Stimulated activated naive B cell treated with anti-CD40 and anti-IgM and Interleukin-4, amounts not matched to agents 10 μg/mL and 1 μg/mL and 100 μg/mL, for 72 hours (primary cell): ENCODE measurements at regions not wholly inside any gene's neighbourhood (a gene's known extent, or its start where the extent isn't known, plus 50 kb on each side); places are given as distances from the start of the nearest gene placed in this dataset.
"Not testable (repeated sequence)": the region's sequence is repeated elsewhere in the genome, so short reads cannot be mapped to it uniquely, and the experiment has no call there.

Source experiments
- ATAC-seq, 2 donors: fragments of 150-1000 bp; cut with Tn5 transposase; replicated peaks; 2 replicates each; pipeline ENCODE4 v1.10.0; 2021; ENCODE audit warnings: moderate library complexity in 1 of 2
- DNase-seq: peaks from one replicate; pipeline ENCODE4 v3.0.0; 2021
- H3K27ac Mint-ChIP-seq: one replicate; pipeline ENCODE4 v1.8.0; 2022; ENCODE audit warnings: mild to moderate bottlenecking, mixed read lengths
- H3K27me3 Mint-ChIP-seq, 2 donors: one replicate each; pipeline ENCODE4 v1.8.0; 2022; ENCODE audit warnings: mixed read lengths in 2 of 2
- H3K36me3 Mint-ChIP-seq, 2 donors: one replicate each; pipeline ENCODE4 v1.8.0; 2022; ENCODE audit warnings: mixed read lengths in 2 of 2, mild to moderate bottlenecking in 1 of 2
- H3K4me1 Mint-ChIP-seq, 2 donors: one replicate each; pipeline ENCODE4 v1.8.0; 2022; ENCODE audit warnings: mixed read lengths in 2 of 2, mild to moderate bottlenecking in 1 of 2
- H3K4me3 Mint-ChIP-seq, 2 donors: one replicate each; pipeline ENCODE4 v1.8.0; 2022; ENCODE audit warnings: mild to moderate bottlenecking in 2 of 2, mixed read lengths in 2 of 2, moderate library complexity in 1 of 2
- H3K9me3 Mint-ChIP-seq, 2 donors: one replicate each; pipeline ENCODE4 v1.8.0; 2022; ENCODE audit warnings: mixed read lengths in 2 of 2, mild to moderate bottlenecking in 1 of 2

DNA sequence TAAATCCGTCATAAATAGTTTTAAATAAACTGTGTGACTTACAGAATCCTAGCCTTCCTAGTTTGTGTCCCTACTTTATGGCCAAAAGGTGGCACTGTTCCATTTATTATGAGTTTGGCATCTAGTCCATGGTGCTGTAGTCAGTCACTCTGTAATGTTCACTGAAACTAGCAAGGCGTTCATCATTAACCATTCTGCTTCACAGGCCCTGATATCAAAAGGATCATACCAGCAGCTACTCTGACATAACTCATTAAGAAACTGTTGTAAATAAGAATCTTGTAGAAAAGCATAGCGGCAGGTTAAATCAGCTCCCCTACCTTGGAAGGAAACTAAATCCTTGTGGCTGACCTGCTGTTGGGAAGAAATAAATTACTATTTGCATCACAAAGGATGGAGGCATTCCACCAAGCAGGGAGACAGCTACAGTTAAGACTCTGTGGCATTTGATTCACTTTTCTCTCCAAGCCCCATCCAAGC is 919.6 kb upstream of the DIAPH2 start:
- H3K27me3 Mint-ChIP-seq = no peaks in the 10 kb centered on the region

DNA sequence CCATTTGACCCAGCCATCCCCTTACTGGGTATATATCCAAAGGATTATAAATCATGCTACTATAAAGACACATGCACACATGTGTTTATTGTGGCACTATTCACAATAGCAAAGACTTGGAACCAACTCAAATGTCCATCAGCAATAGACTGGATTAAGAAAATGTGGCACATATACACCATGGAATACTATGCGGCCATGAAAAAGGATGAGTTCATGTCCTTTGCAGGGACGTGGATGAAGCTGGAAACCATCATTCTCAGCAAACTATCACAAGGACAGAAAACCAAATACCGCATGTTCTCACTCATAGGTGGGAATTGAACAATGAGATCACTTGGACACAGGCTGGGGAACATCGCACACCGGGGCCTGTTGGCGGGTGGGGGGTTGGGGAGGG is 913.4 kb upstream of the DIAPH2 start:
- not testable (repeated sequence) for H3K4me1 Mint-ChIP-seq, ATAC-seq, H3K27me3 Mint-ChIP-seq, H3K4me3 Mint-ChIP-seq, H3K27ac Mint-ChIP-seq, H3K36me3 Mint-ChIP-seq, DNase-seq, H3K9me3 Mint-ChIP-seq

More for the DNA sequence above, 919.6 kb upstream of the DIAPH2 start:
- Mint-ChIP-seq H3K4me1 (no peaks in the 10 kb centered on the region), H3K9me3 (peaks cover 0 to 2% of the 10 kb centered on the region in 2 donors), H3K4me3 (no peak overlapping the region), H3K36me3 (no peaks in the 10 kb centered on the region), H3K27ac (no peak overlapping the region)
- ATAC-seq = peak in 1 of 2 donors; percentile 57
- no peak for DNase-seq

DNA sequence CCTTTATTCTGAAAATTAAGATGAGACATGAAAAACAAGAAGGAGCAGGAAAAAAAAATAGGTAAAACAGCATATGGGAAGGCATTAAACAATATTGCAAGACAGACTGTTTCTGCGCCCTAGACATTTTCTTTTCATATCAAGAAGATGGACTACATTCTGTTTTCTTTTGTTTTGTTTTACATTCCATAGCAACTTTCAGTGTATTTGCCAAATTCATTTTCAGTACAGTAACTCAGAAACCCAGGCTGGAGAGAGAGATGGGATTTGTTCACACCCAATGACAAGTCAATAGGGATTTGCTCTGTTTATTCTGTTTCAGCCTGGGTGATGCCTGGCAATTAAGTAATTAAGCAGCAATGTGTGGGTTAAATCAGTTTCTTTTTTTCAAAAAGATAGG is 892.8 kb upstream of the DIAPH2 start:
- no peak for DNase-seq
- no peaks in the 10 kb centered on the region for H3K4me1 Mint-ChIP-seq
- H3K9me3 Mint-ChIP-seq = no peaks in the 10 kb centered on the region
- no peak overlapping the region for H3K4me3 Mint-ChIP-seq
- H3K27ac Mint-ChIP-seq = no peak overlapping the region
- no peaks in the 10 kb centered on the region for H3K27me3 Mint-ChIP-seq
- no peak for ATAC-seq
- H3K36me3 Mint-ChIP-seq = no peaks in the 10 kb centered on the region

DNA sequence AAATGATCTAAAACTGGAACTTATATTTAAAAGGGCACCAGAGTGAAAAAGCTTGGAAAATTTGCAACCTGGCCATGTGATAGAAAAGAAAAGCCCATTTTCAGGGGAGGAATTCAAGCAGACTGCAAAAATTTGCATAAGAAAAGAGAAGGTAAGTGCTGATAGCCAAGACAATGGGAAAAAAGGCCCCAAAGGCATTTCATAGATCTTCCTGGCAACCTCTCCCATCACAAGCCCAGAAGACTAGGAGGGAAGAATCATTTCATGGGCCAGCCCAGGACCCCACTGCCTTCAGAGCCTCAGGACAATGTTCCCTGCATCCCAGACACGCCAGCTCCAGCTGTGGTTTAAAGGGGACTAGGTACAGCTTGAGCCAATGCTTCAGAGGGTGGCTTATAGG is 887.3 kb upstream of the DIAPH2 start:
- H3K27me3 Mint-ChIP-seq = no peaks in the 10 kb centered on the region
- no peak overlapping the region for H3K4me3 Mint-ChIP-seq
- no peak overlapping the region for H3K27ac Mint-ChIP-seq
- no peak for DNase-seq
- H3K4me1 Mint-ChIP-seq = no peaks in the 10 kb centered on the region
- H3K36me3 Mint-ChIP-seq = no peaks in the 10 kb centered on the region
- ATAC-seq = no peak
- H3K9me3 Mint-ChIP-seq = peaks cover 0 to 1% of the 10 kb centered on the region in 2 donors

DNA sequence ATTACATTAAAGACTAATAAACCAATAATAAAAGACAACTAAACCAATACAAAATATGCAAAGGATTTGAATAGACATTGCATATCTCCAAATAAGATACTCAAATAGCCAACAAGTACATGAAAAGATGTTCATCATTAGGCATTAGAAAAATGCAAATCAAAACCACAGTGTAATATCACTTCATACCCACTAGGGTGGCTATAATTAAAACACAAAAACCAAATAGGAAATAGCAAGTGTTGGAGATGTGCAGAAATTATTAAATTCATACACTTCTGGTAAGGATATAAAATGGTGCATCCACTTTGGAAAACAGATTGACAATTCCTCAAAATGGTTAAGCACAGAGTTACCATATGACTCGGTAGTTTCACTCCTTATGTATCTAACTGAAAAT is 860.8 kb upstream of the DIAPH2 start:
- no peaks in the 10 kb centered on the region for H3K27me3 Mint-ChIP-seq
- H3K27ac Mint-ChIP-seq = no peak overlapping the region
- H3K4me3 Mint-ChIP-seq = no peak overlapping the region
- no peaks in the 10 kb centered on the region for H3K9me3 Mint-ChIP-seq
- ATAC-seq (no peak), DNase-seq (no peak)
- H3K36me3 Mint-ChIP-seq = no peaks in the 10 kb centered on the region
- H3K4me1 Mint-ChIP-seq = no peaks in the 10 kb centered on the region

DNA sequence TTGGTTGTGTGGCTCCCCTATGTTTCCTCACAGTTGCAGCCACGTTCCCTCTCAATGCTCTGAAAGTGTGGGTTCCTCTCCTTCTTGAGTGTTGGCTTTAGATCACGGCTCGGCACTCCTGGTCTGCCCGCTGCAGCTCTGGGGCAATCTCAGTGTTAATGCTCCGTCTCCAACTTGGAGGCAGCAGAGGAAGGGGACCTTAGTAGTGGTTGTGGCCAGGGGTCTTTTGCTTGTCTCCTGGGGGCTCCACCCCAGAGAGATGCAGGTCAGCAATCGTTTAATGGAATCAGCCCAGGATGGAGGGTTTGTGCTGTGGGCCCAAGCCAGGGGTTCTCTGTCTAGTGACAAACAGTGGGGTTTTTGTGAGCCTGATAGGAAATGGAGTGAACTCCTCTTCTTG is 849.4 kb upstream of the DIAPH2 start:
- no peak for ATAC-seq
- Mint-ChIP-seq H3K36me3 (no peaks in the 10 kb centered on the region), H3K4me1 (no peaks in the 10 kb centered on the region)

DNA sequence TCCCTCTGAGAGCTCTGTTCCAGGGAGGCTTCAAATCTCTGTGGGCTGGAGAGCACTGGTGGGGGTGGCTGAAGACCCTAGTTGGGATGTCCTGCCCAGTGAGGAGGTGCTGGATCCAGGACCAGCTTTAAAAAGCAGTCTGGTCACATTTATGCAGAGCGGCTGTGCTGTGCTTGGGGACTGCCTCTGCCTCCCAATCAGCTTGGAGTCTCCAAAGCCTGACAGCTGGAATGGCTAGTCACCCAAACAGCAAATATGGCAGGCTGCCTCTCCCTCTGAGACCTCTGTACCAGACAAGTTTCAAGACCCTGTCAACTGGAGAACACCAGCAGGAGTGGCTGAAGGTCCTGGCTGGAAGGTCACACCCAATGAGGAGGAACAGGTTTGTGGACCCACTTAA is 848.1 kb upstream of the DIAPH2 start:
- ATAC-seq (no peak), DNase-seq (no peak)
- Mint-ChIP-seq H3K27me3 (no peaks in the 10 kb centered on the region), H3K9me3 (peaks cover 0 to 4% of the 10 kb centered on the region in 2 donors), H3K4me1 (no peaks in the 10 kb centered on the region), H3K36me3 (no peaks in the 10 kb centered on the region), H3K27ac (no peak overlapping the region), H3K4me3 (no peak overlapping the region)

More for the DNA sequence above, 849.4 kb upstream of the DIAPH2 start:
- no peak overlapping the region for H3K4me3 Mint-ChIP-seq
- H3K9me3 Mint-ChIP-seq = peaks cover 0 to 10% of the 10 kb centered on the region in 2 donors
- H3K27ac Mint-ChIP-seq = no peak overlapping the region
- no peaks in the 10 kb centered on the region for H3K27me3 Mint-ChIP-seq
- no peak for DNase-seq

DNA sequence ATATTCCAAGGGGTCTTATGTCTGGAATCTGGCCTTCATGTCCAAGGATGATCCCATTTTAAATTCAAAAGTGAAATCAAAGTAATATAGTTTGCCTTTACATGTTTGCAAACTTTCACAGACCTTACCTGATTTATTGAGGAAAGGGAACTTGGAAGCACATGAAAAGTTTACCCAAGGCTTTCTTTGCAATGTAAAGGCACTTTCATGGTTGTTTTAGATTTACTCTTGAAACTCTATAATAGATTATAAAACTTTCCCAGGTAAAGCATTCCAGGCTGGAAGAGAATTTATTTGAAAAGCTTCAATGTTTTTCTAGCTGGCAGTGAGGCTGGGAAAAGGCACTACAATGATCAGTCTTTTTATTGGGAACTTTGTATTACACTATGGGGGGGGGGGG is 842.8 kb upstream of the DIAPH2 start:
- no peak overlapping the region for H3K27ac Mint-ChIP-seq
- no peak overlapping the region for H3K4me3 Mint-ChIP-seq
- ATAC-seq (no peak), DNase-seq (no peak)
- no peaks in the 10 kb centered on the region for H3K4me1 Mint-ChIP-seq
- H3K36me3 Mint-ChIP-seq = no peaks in the 10 kb centered on the region
- H3K27me3 Mint-ChIP-seq = no peaks in the 10 kb centered on the region
- no peaks in the 10 kb centered on the region for H3K9me3 Mint-ChIP-seq

DNA sequence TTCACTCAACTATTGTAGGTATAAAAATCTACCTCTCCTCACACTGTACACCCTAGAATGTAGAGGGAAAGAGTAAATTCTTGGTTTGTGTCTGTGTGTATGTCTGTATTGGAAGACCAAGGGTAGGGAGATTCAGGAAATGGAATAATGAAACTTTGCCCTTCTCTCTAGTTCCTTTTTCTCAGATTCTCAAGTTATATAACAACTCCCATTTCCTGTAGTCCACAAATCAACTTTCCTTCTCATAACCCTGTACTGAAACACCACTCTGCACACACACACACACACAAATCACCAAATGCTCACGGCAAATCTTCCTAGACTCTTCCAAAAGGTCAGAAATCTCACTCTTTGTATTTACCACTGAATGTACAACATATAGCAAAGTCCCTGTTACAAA is 824.5 kb upstream of the DIAPH2 start:
- Mint-ChIP-seq H3K27ac (no peak overlapping the region), H3K27me3 (no peaks in the 10 kb centered on the region)
- DNase-seq = no peak

DNA sequence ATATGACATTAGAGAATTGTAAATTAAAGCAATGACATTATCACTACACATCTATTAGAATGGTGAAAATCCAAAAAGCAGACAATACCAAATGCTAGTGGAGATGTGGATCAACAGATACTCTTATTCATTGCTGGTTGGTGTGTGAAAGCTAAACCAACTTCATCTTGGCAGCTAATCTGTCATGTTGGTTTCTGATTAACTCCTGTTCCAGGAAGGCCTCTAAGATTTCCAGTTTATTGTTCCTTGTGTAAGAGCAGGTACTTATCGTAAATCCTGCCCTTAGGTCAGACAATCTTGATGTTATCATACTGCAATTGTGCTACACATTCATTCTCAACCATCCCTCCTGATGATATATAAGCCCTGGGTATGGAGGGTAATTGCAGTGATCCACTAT is 809.0 kb upstream of the DIAPH2 start:
- ATAC-seq = no peak
- H3K9me3 Mint-ChIP-seq = peaks cover 7 to 22% of the 10 kb centered on the region in 2 donors
- H3K4me1 Mint-ChIP-seq = no peaks in the 10 kb centered on the region

More for the DNA sequence above, 824.5 kb upstream of the DIAPH2 start:
- H3K4me1 Mint-ChIP-seq = no peaks in the 10 kb centered on the region
- ATAC-seq = no peak
- H3K4me3 Mint-ChIP-seq = no peak overlapping the region
- peaks cover 5 to 10% of the 10 kb centered on the region in 2 donors for H3K9me3 Mint-ChIP-seq
- no peaks in the 10 kb centered on the region for H3K36me3 Mint-ChIP-seq

DNA sequence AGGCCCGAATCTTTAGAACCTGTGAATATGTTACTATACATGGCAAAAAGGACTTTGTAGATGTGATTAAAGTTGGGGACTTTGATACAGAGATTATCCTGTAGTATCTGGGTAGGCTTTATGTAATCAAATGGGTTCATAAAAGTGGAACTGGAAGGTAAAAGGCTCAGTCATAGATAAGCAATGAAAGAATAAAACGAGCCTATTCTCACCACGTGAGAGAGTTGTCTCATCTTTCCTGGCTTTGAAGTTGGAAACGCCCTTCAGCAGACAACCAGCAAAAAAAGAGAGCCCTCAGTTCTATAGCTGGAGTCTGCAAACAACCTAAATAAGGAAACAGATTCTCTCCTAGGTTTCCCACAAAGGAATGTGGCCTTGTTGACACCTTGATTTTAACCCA is 805.8 kb upstream of the DIAPH2 start:
- Mint-ChIP-seq H3K36me3 (no peaks in the 10 kb centered on the region), H3K4me3 (no peak overlapping the region), H3K9me3 (peaks cover 4 to 17% of the 10 kb centered on the region in 2 donors), H3K27me3 (no peaks in the 10 kb centered on the region), H3K27ac (no peak overlapping the region), H3K4me1 (no peaks in the 10 kb centered on the region)
- DNase-seq (no peak), ATAC-seq (no peak)

More for the DNA sequence above, 809.0 kb upstream of the DIAPH2 start:
- no peaks in the 10 kb centered on the region for H3K36me3 Mint-ChIP-seq
- no peaks in the 10 kb centered on the region for H3K27me3 Mint-ChIP-seq
- no peak overlapping the region for H3K4me3 Mint-ChIP-seq
- DNase-seq = no peak
- no peak overlapping the region for H3K27ac Mint-ChIP-seq

DNA sequence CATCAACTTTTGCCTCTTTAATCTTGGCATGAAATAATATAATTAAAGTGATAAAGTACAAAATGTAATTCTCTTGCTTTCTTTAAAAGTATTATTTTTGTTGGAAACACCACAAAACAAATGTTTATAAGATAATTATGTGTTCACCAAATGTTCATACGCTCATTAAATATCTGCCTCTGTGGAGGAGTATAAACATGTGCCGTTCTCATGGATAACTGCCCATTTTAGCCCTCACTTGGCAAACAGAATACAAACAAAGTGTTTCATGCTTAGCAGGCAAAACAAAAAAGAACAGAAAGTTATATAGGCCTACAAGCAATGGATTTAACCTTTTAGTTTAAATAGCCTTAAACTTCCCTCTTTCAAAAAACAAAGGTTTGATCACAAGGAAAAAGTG is 800.5 kb upstream of the DIAPH2 start:
- ATAC-seq (no peak), DNase-seq (no peak)
- no peaks in the 10 kb centered on the region for H3K4me1 Mint-ChIP-seq
- no peaks in the 10 kb centered on the region for H3K27me3 Mint-ChIP-seq
- H3K9me3 Mint-ChIP-seq = no peaks in the 10 kb centered on the region
- no peak overlapping the region for H3K4me3 Mint-ChIP-seq
- no peaks in the 10 kb centered on the region for H3K36me3 Mint-ChIP-seq
- no peak overlapping the region for H3K27ac Mint-ChIP-seq

DNA sequence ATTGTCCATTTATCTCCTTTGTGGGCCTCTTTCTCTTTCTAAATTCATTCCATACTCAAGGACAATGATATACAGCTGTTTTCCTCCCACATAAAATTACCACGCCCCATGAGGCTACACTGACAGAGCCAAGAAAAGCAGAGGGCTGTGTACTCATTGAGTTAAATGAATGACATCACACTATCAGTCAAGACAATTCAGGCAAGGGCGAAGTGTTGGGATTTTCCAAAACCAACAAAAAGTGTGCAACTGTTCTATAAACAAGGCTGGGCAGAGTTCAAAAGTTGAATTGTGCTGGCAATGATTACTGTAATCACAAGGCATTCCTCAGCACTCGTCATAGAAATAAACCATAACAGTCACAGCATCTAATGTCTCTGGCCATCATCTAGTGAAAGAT is 799.6 kb upstream of the DIAPH2 start:
- Mint-ChIP-seq H3K9me3 (no peaks in the 10 kb centered on the region), H3K27me3 (no peaks in the 10 kb centered on the region), H3K36me3 (no peaks in the 10 kb centered on the region), H3K4me1 (no peaks in the 10 kb centered on the region), H3K27ac (no peak overlapping the region), H3K4me3 (no peak overlapping the region)
- ATAC-seq = no peak
- no peak for DNase-seq

DNA sequence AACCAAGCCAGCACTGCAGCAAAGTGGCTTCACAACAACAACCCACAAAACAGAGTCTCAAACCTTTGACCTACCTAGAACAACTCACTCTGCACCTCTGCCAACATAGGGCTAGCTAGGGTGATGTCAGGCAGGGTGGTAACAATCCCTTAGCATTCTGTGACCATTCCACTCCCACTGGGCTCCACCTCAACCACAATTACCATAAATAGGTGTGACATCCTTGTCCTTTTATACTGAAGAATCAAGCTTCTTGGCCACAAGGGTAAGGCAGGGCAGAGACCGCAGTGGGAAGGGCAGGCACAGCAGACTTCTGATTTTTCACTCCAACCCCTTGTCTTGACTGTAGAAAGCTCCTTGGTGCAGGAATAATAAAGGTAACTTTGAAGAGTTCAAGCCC is 795.4 kb upstream of the DIAPH2 start:
- Mint-ChIP-seq H3K4me1 (no peaks in the 10 kb centered on the region), H3K4me3 (no peak overlapping the region), H3K36me3 (no peaks in the 10 kb centered on the region), H3K27ac (no peak overlapping the region), H3K27me3 (no peaks in the 10 kb centered on the region), H3K9me3 (peaks cover 2 to 3% of the 10 kb centered on the region in 2 donors)
- ATAC-seq (no peak), DNase-seq (no peak)

DNA sequence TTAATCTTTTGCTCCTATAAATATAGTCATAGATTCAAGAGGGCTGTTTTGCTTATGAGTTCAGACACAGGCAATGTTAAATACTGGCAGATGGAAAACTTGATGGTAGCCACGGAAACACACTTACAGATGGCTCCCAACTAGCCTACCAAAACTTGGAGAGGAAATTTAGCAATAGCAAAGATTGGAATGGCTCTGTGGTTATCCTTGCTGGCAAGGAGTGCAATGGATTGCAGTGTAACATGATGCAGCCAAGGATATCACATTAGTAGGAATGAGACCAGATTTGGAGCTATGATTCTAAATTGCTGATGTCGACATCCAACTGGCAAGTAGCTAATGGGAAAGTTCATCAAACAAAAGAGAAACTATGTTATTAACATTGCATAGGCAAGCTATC is 791.0 kb upstream of the DIAPH2 start:
- peaks cover 2 to 3% of the 10 kb centered on the region in 2 donors for H3K9me3 Mint-ChIP-seq

DNA sequence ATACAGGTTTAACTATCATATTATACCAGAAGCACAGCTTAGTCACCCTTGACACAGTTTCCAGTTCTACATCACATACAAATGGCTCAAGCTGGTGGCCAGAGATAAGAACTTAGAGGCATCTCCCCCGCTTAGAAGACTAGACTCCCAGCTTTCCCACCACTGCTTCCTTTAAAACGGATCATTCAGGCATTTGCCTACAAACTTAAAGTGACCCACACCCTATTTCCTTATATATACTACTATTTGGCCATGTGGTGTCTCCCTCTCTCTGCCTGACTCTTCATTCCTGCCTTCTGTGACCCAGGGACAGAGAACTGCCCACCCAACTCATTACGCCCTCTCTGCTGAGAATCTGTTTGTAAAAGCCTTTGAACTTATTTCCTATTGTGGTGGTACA is 781.2 kb upstream of the DIAPH2 start:
- ATAC-seq (no peak), DNase-seq (no peak)
- H3K27me3 Mint-ChIP-seq = no peaks in the 10 kb centered on the region
- no peaks in the 10 kb centered on the region for H3K4me1 Mint-ChIP-seq
- H3K4me3 Mint-ChIP-seq = no peak overlapping the region
- H3K27ac Mint-ChIP-seq = no peak overlapping the region
- H3K9me3 Mint-ChIP-seq = no peaks in the 10 kb centered on the region
- no peaks in the 10 kb centered on the region for H3K36me3 Mint-ChIP-seq

More for the DNA sequence above, 791.0 kb upstream of the DIAPH2 start:
- H3K4me3 Mint-ChIP-seq = no peak overlapping the region
- no peak overlapping the region for H3K27ac Mint-ChIP-seq
- H3K36me3 Mint-ChIP-seq = no peaks in the 10 kb centered on the region
- H3K4me1 Mint-ChIP-seq = no peaks in the 10 kb centered on the region
- ATAC-seq = no peak
- H3K27me3 Mint-ChIP-seq = no peaks in the 10 kb centered on the region
- no peak for DNase-seq
